HG03558 (cell line): ENCODE measurements at regions not wholly inside any gene's neighbourhood (a gene's known extent, or its start where the extent isn't known, plus 50 kb on each side); places are given as distances from the start of the nearest gene placed in this dataset.

Experiments used
- ATAC-seq: cut with Tn5 transposase; IDR thresholded peaks from one replicate; pipeline ENCODE4 v1.9.1; 2021; ENCODE audit warnings: moderate number of reproducible peaks; ENCODE audit not compliant: unreplicated experiment; ENCODE audit errors: extremely low read depth

DNA sequence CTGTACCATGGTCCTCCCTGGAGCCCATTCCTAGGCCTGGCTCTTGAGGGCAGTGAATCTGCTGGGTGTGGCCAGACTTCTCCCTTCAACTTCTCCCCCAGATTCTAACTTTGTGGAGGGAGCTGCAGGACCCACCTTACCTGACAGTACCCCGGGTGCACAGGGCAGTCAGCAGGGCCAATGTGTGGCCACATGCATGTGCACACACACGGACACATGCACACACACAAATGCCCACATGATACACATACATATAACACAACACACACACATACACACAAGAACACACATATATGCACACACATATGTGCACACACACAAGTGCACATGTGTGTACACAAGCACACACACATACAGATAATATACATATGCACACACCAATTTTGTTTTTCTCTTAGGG lies 300.0 kb upstream of the HS6ST1 start:
- no peak for ATAC-seq

DNA sequence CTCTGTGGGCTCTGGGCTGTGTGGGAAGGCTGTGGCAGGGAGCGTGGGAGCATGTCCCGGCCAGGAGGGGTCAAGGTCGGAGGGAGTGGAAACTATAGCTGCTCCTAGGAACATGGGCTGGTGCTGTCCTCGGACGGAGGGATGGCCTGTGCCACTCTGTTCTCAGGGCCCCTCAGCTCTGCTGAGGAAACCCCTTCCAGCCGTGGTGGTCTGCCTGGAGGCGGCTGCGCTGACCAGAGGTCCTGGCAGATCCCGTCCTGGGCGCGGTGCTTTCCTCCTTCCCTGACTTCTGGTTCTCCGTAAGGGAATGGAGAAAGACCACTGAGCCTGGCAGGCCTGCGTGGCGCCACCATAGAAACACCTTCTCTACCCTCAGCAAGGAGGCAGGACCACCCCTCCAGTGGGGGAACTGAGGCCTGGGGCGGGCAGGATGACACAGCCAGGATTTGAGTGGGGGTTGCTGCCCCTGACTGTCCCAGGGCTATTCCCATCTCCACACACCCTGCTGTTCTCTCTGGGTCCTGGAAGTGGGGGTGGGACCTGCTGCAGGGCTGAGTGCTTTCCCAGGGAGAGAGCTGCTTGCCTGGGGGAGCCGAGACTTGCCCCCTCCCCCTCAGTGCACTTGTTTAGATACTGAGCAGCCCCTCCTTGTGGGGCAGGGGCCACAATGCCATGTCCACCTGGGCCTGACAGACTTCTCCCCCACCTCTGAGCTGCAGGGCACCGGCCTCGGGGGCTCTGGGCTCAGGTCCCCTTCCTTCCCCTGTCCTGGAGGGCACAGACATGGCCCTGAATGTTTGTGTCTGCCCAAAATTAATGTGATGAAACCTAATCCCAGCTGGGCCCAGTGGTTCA lies 301.0 kb upstream of the HS6ST1 start:
- no peak for ATAC-seq

DNA sequence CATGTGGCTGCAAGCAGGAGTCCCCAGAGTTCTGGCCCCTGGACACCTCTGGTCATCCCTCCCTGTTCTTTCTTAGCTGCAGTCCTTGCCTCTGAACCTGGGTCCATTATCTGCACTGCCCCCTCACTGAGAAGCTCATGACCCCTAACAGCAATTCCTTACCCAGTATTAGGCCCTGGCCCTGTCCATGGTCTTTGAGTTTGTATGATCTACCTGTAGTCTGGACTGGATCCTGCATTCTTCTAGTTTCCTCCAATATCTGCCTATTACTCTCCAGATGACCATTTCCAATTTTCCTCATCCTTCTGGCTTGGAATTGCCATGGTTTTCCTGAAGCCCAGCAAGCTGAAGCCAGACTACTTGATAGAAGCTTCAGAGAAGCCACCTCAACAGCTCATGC lies 302.4 kb upstream of the HS6ST1 start:
- no peak for ATAC-seq

- no peak for ATAC-seq
Measured at GRCh38 chr2:128622371-128622770, 303.7 kb upstream of the HS6ST1 start.

DNA sequence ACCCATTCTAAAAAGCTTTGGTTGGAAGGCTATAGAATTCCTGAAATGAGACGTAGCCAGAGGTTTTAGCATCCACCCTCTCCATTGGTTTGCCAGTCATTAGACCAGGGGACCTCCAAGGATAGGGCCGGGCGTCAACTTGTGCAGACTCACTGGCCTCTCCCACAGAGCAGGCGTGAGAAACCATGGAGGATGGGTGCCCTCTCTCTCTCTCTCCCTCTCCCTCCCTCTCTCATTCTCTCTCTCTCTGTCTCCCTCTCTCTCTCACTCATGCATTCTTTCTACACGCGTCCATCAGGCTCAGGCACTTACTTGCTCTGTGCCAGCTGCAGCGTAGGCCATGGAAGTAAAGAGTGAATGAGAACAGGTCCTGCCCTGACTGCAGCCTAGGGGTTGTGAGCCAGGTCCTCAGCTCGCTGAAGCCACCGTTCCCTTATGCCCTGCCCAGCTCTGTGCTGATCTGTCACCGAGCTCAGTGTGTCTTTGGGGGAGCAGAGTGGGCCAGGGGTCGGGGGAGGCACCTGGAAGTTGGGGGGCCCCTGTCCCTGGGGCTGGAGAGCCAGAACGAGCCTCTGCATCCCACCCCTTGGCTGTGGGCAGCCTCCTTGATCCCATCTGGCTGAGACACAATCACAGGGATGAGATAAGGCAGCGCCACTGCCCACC lies 304.4 kb upstream of the HS6ST1 start:
- ATAC-seq = no peak

DNA sequence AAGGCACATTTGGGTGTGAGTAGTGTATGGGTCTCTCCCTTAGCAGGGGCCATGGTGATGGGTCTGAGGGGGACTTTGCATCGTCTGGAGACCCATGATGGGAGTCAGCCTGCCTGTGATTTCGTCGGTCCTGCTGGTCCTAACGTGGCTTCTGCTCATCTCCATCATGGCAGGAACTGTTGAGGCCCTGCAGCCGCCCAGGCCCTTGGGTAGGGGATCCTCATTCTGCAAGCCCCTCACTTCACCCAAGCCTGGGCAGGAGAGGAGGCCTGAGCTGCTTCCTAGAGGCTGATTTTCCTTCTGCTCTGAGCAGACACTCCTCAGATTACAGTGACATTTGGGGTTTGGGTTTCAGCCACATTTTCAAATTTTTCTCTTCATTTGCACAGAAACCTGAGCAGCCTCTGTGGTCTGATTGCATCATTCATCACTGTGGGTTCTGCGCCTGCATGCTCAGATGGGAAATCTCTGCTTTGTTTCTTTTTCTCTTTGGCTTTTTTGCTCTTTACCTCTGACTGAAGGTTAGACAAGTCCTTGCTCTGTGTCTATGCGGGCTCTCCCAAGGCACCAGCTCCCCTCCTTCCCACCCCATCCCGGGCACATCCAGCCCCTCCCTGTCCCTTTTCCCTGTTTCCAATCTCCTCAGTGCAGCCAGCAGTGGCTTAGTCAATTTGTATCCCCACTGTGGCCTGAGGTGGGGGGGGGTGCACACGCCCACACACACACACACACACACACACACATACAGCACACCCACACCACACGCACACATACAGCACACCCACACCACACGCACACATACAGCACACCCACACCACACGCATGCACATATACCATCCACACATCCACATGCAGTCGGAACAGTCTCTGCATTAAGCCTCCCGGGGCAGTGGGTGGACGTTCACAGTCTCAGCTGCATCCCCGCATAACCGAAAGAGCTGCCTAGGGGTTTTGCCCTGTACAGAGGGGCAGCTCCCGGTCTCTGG lies 305.4 kb upstream of the HS6ST1 start:
- ATAC-seq = peak; percentile 66

GRCh38 chr2:128624956-128625355 lies 306.3 kb upstream of the HS6ST1 start:
- no peak for ATAC-seq

DNA sequence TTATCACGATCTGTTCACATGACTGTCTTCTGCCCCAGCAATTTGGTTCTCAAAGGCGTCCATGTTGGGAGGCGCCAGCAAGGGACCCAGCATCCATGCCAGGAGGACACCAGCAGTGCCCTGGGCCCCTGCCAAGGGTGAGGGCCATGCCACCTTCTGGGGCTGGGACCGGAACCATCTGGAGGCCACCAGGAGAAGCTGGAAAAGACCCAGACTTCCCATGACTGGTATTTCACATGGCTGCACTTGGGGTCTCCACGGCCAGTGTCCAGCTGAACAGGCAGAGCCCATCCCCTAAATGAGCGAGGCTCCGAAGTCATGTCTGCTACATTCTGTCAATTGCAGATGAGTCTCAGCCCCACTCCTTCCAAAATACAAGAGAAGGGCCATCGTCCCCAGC lies 306.8 kb upstream of the HS6ST1 start:
- no peak for ATAC-seq

GRCh38 chr2:128625963-128626759 lies 307.5 kb upstream of the HS6ST1 start:
- ATAC-seq = no peak

- no peak for ATAC-seq
Measured at GRCh38 chr2:128626760-128627511, 308.3 kb upstream of the HS6ST1 start.

GRCh38 chr2:128628206-128628605 lies 309.5 kb upstream of the HS6ST1 start:
- no peak for ATAC-seq

GRCh38 chr2:128628996-128629395 lies 310.3 kb upstream of the HS6ST1 start:
- ATAC-seq = no peak

- no peak for ATAC-seq
Measured at GRCh38 chr2:128630974-128631697, 312.5 kb upstream of the HS6ST1 start.

DNA sequence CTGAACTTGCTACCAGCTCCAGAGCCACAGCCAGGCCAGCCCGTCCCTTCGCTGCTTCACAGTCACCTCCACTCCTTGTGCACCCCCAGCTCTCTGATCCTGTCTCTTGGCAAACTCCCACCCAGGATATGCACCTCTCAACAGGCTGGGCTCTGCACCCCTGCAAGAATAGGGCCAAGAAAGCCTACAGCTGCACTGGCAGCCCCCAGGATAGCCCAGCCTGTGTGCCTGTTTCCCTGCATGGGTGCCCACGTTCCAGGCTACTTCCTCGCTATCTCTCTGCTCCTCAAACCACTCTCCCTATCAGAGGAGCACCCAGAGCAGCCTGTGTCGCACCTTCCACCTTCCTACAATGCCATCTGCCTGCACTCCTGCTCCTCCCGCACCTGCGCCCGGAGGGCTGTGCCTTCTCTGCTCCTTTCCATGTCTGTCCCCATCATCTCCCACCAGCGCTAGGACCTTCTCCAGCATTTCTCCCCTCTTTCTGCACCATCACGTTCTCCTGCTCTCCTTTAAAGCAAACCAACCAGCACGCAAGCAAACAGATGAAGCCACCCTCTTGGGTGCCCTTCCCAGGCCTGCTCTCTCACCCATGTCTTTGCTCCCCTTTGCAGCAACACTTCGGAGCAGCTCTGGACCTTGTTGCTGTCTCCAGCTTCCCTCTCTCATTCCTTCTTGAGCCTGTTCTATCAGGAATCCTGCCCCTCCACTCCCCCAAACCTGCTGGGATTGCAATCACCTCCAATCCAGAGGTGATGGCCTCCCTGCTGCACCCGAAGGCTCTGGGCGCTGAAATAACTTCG lies 313.2 kb upstream of the HS6ST1 start:
- ATAC-seq = no peak

DNA sequence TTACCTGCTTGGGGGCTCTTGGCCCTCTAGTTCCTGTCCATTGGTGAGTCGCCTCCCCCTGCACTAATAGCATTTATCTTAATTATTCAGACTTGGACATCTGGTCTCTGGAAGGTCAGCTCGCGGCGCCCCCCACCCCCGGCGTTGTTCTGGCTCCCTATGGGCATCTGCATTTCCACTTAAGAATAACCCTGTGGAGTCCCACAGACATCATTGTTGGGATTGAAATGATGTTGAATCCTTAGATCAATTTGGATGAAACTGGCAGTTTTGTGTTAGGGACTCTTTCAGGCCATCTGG lies 313.8 kb upstream of the HS6ST1 start:
- ATAC-seq = no peak

DNA sequence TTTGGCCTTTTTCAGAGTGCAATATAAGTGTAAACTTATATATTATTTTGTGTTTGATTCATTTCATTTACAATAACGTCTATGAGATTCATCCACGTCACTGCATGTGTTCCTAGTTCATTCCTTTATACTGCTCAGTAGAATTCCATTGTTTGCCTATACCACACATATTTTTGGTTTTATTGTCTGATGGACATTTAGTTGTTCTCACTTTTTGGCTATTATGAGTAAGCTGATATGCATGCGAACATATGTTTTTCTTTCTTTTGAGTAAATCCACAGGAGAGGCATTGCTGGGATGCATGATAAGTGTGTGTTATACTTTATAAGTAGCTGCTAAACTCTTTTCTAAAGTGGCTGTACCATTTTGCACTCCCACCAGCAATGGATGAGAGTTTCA lies 314.8 kb upstream of the HS6ST1 start:
- no peak for ATAC-seq

- no peak for ATAC-seq
Measured at GRCh38 chr2:128635361-128635900, 316.8 kb upstream of the HS6ST1 start.

DNA sequence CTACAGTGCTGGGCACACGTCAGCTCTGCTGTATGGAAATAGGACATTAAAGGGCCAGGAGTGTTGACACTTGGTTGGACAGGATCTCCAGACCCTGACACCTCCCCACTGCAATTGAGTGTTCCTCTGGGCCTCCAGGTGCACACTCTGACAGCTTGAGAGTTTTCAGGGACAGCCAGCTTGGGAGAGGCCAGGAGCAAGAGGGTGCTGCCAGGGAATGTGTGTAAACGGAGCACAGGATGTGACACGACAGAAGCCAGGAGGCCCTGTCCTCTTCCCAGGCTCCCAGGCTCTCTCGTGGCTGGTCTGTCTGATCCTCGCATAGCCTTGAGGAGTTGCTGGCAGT lies 318.1 kb upstream of the HS6ST1 start:
- ATAC-seq = no peak
